IMR-90 (cell line): ENCODE measurements at regions not wholly inside any gene's neighbourhood (a gene's known extent, or its start where the extent isn't known, plus 50 kb on each side); places are given as distances from the start of the nearest gene placed in this dataset.

Experiments
- ATAC-seq: fragments of 200-7000 bp; cut with Tn5 transposase; 2 replicates; pipeline ENCODE4 v1.9.1; 2020; ENCODE audit warnings: low read depth, mild to moderate bottlenecking, moderate library complexity
- BruUV-seq: library from RNA; stranded (reverse); fragments of 400-500 nt; replicated peaks from 2 replicates; lab custom pipeline; 2021; lab: Mats Ljungman, UMichigan
- CTCF ChIA-PET: fragments of 300-600 bp; formaldehyde crosslinking; extraction: SDS; loops from one replicate; lab custom pipeline; 2021; ENCODE audit warnings: antibody characterized with exemption; lab: Yijun Ruan, JAX
- POLR2A ChIA-PET: fragments of 300-600 bp; sonication (Branson Sonifier 250); formaldehyde crosslinking; loops from one replicate; lab custom pipeline; 2022; ENCODE audit warnings: antibody characterized with exemption; ENCODE audit not compliant: unreplicated experiment; lab: Charles Lee
- DNase-seq: peaks from one replicate; pipeline ENCODE4 v3.0.0; 2013
- H2AFZ ChIP-seq: replicated peaks from 2 replicates; pipeline ENCODE3; 2013; ENCODE audit warnings: low read length, mild to moderate bottlenecking; ENCODE audit not compliant: poor library complexity
- H2AK5ac ChIP-seq: 2 replicates; pipeline ENCODE4 v1.6.1; 2013; ENCODE audit warnings: low read depth, low read length, inconsistent platforms
- H2AK9ac ChIP-seq: replicated peaks from 2 replicates; pipeline ENCODE3; 2013; ENCODE audit warnings: mild to moderate bottlenecking, low read depth, low read length, moderate library complexity; ENCODE audit not compliant: poor library complexity
- H2BK120ac ChIP-seq: 2 replicates; pipeline ENCODE4 v1.6.1; 2013; ENCODE audit warnings: low read depth, low read length, inconsistent platforms
- H2BK15ac ChIP-seq: 3 replicates; pipeline ENCODE4 v1.6.1; 2013; ENCODE audit warnings: low read depth, low read length, inconsistent platforms
- H2BK20ac ChIP-seq: 2 replicates; pipeline ENCODE4 v1.6.1; 2013; ENCODE audit warnings: low read depth, mild to moderate bottlenecking, inconsistent platforms, low read length, moderate library complexity
- H2BK5ac ChIP-seq: 2 replicates; pipeline ENCODE4 v1.6.1; 2013; ENCODE audit warnings: mild to moderate bottlenecking, low read depth, low read length, inconsistent platforms; ENCODE audit not compliant: poor library complexity, severe bottlenecking
- H3K14ac ChIP-seq: replicated peaks from 2 replicates; pipeline ENCODE4 v1.6.1; 2013; ENCODE audit warnings: low read depth, low read length, inconsistent platforms
- H3K18ac ChIP-seq: 2 replicates; pipeline ENCODE4 v1.6.1; 2013; ENCODE audit warnings: low read depth, low read length, control low read depth
- H3K23ac ChIP-seq: 2 replicates; pipeline ENCODE4 v1.6.1; 2013; ENCODE audit warnings: low read depth, low read length, inconsistent platforms
- H3K27ac ChIP-seq: 2 replicates; pipeline ENCODE4 v1.5.1; 2013; ENCODE audit warnings: mild to moderate bottlenecking, control low read depth, low read length; ENCODE audit not compliant: insufficient read depth
- H3K27me3 ChIP-seq: 2 replicates; pipeline ENCODE4 v1.6.1; 2013; ENCODE audit warnings: low read length; ENCODE audit not compliant: control insufficient read depth, insufficient read depth
- H3K36me3 ChIP-seq: 2 replicates; pipeline ENCODE4 v1.6.1; 2013; ENCODE audit warnings: low read length, mixed read lengths; ENCODE audit not compliant: control insufficient read depth, insufficient read depth
- H3K4ac ChIP-seq: 2 replicates; pipeline ENCODE4 v1.6.1; 2013; ENCODE audit warnings: low read depth, low read length, inconsistent platforms
- H3K4me1 ChIP-seq: 2 replicates; pipeline ENCODE4 v1.6.1; 2013; ENCODE audit warnings: low read length, mixed read lengths; ENCODE audit not compliant: control insufficient read depth, insufficient read depth
- H3K4me2 ChIP-seq: 2 replicates; pipeline ENCODE4 v1.6.1; 2013; ENCODE audit warnings: low read depth, mild to moderate bottlenecking, control low read depth, low read length, moderate library complexity
- H3K4me3 ChIP-seq: 2 replicates; pipeline ENCODE4 v1.5.1; 2013; ENCODE audit warnings: low read depth, mild to moderate bottlenecking, control low read depth, low read length, moderate library complexity; ENCODE audit not compliant: insufficient read depth
- H3K56ac ChIP-seq: 2 replicates; pipeline ENCODE4 v1.6.1; 2013; ENCODE audit warnings: low read length, inconsistent platforms; ENCODE audit not compliant: insufficient read depth; ENCODE audit errors: extremely low read depth
- H3K79me1 ChIP-seq, 2 experiments: 2 replicates each; pipeline ENCODE4 v1.6.1; 2013; ENCODE audit warnings: low read length in 2 of 2, inconsistent platforms in 1 of 2, low read depth in 1 of 2
- H3K9ac ChIP-seq: 2 replicates; pipeline ENCODE4 v1.6.1; 2013; ENCODE audit warnings: low read depth, low read length, control low read depth
- H3K9me1 ChIP-seq: 2 replicates; pipeline ENCODE4 v1.6.1; 2013; ENCODE audit warnings: low read length, inconsistent platforms; ENCODE audit not compliant: insufficient read depth
- H3K9me3 ChIP-seq: 2 replicates; pipeline ENCODE4 v1.6.1; 2013; ENCODE audit warnings: low read length; ENCODE audit not compliant: control insufficient read depth, insufficient read depth
- H4K20me1 ChIP-seq: 2 replicates; pipeline ENCODE4 v1.6.1; 2013; ENCODE audit warnings: low read length, inconsistent platforms; ENCODE audit not compliant: insufficient read depth
- H4K5ac ChIP-seq: 2 replicates; pipeline ENCODE4 v1.6.1; 2013; ENCODE audit warnings: mild to moderate bottlenecking, low read depth, low read length, control low read depth
- H4K8ac ChIP-seq, 2 experiments: 2 replicates each; pipeline ENCODE4 v1.6.1; 2013; ENCODE audit warnings: low read depth in 2 of 2, low read length in 2 of 2, control low read depth in 1 of 2, inconsistent platforms in 1 of 2
- H4K91ac ChIP-seq: 2 replicates; pipeline ENCODE4 v1.6.1; 2013; ENCODE audit warnings: low read depth, low read length, inconsistent platforms; ENCODE audit not compliant: insufficient read depth
- CEBPB ChIP-seq: IDR thresholded peaks from 2 replicates; pipeline ENCODE4 v1.6.1; 2012; ENCODE audit warnings: low read depth, low read length, improper control_type of control experiment
- CHD1 ChIP-seq: IDR thresholded peaks from 2 replicates; pipeline ENCODE4 v1.6.1; 2012; ENCODE audit warnings: low read depth, low read length, improper control_type of control experiment
- FOS ChIP-seq: fragments of 150-350 bp; IDR thresholded peaks from 2 replicates; pipeline ENCODE4 v1.6.1; 2016; ENCODE audit warnings: low read depth, low read length
- MAFK ChIP-seq: IDR thresholded peaks from 2 replicates; pipeline ENCODE4 v1.6.1; 2012; ENCODE audit warnings: low read depth, low read length, improper control_type of control experiment
- MAZ ChIP-seq: IDR thresholded peaks from 2 replicates; pipeline ENCODE4 v1.6.1; 2012; ENCODE audit warnings: low read depth, mild to moderate bottlenecking, low read length, improper control_type of control experiment, moderate library complexity, borderline replicate concordance
- MXI1 ChIP-seq: IDR thresholded peaks from 2 replicates; pipeline ENCODE4 v1.6.1; 2012; ENCODE audit warnings: low read depth, mild to moderate bottlenecking, low read length, moderate library complexity, borderline replicate concordance
- RAD21 ChIP-seq: IDR thresholded peaks from 2 replicates; pipeline ENCODE4 v1.6.1; 2012; ENCODE audit warnings: low read length, improper control_type of control experiment
- RCOR1 ChIP-seq: IDR thresholded peaks from 2 replicates; pipeline ENCODE4 v1.6.1; 2012; ENCODE audit warnings: mild to moderate bottlenecking, low read length, improper control_type of control experiment; ENCODE audit not compliant: insufficient replicate concordance
- RFX5 ChIP-seq: IDR thresholded peaks from 2 replicates; pipeline ENCODE4 v1.8.0; 2012; ENCODE audit warnings: low read depth, mild to moderate bottlenecking, low read length, moderate library complexity
- SMC3 ChIP-seq: fragments of 150-350 bp; IDR thresholded peaks from 2 replicates; pipeline ENCODE4 v1.6.1; 2016; ENCODE audit warnings: low read depth, mild to moderate bottlenecking, antibody characterized with exemption, low read length, moderate library complexity
- WGBS, 2 experiments: methylation state at CpG; one replicate each; pipeline versions ENCODE4 v1.1.5 to v1.1.7; 2013; ENCODE audit warnings: missing lambda C conversion rate in 2 of 2; ENCODE audit not compliant: insufficient read length in 1 of 2; ENCODE audit errors: extremely low coverage in 2 of 2; 5-methylcytosine and 5-hydroxymethylcytosine counted together
- dilution Hi-C: fragments of 300-500 bp; cut with HindIII; formaldehyde crosslinking; loops from one replicate; pipeline ENCODE4 v1.14.3; 2018; ENCODE audit warnings: low sequenced_read_pairs; ENCODE audit not compliant: unreplicated experiment
- in situ Hi-C: fragments of 300-500 bp; cut with MboI; formaldehyde crosslinking; loops from 3 replicates; pipeline ENCODE4 v1.14.3; 2019; ENCODE audit warnings: low sequenced_read_pairs, inconsistent platforms, mixed read lengths
- intact Hi-C: fragments of 100-400 bp; cut with micrococcal nuclease; formaldehyde crosslinking; loops from 2 replicates; pipeline ENCODE4 v1.10.0; 2022
- TF ChIP-seq, protein P1 (sequence below): fragments of 150-350 bp; IDR thresholded peaks from 2 replicates; pipeline ENCODE4 v1.6.1; 2017; ENCODE audit warnings: mild to moderate bottlenecking, antibody characterized with exemption, low read length, low read depth
- TF ChIP-seq, protein P2 (sequence below): conservative IDR thresholded peaks from 2 replicates; pipeline ENCODE4 v1.5.1; 2012; ENCODE audit warnings: mild to moderate bottlenecking, low read depth, low read length, improper control_type of control experiment

DNA sequence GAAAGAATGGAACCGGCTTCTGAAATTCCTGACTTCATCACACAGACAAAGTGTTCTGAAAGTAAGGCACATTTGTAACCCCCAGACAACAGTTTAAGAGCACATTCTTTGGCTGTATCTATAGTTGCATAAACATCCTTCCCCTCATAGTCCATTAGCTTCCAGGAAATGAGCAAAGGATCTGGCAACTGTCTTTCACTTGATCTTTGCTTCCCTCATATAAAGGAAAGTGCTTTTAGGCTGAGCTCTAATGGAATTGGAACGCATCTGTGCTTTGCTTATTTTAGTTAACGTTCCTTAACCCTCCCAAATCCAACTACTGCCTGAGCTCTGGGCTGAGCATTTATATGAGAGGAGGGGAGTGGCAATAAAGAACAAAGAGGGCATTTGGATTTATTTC, 76.9 kb upstream of the API5 start:
- 0% methylated on average over 1 of the region's 3 CpGs; no CpG with 5 or more reads in 1 of the 2 experiments for WGBS, 2 experiments
- no peak overlapping the region for H3K23ac ChIP-seq
- no peaks in the 10 kb centered on the region for H3K79me1 ChIP-seq
- no peak overlapping the region for H4K91ac ChIP-seq
- H4K5ac ChIP-seq: no peak overlapping the region
- H3K4me3 ChIP-seq: no peak overlapping the region
- CTCF ChIA-PET: no interaction called here
- ATAC-seq (no peak), DNase-seq (no peak)
- H2AK5ac ChIP-seq: no peak overlapping the region
- H4K8ac ChIP-seq: no peak overlapping the region
- H3K56ac ChIP-seq: no peak overlapping the region
- in situ Hi-C loops: no loop called here
- dilution Hi-C loops: no loop called here
- no peaks in the 10 kb centered on the region for H4K20me1 ChIP-seq
- no peak overlapping the region for H3K4ac ChIP-seq
- H2BK20ac ChIP-seq: no peak overlapping the region
- POLR2A ChIA-PET: no interaction called here
- no peak overlapping the region for H2AK9ac ChIP-seq
- BruUV-seq: no TSS peak
- H3K9me1 ChIP-seq: no peaks in the 10 kb centered on the region
- no peak overlapping the region for H3K18ac ChIP-seq
- H2AFZ ChIP-seq: no peak overlapping the region
- H3K4me1 ChIP-seq: no peaks in the 10 kb centered on the region
- no peak overlapping the region for H3K14ac ChIP-seq
- TF ChIP-seq RFX5: no peak
- TF ChIP-seq SMC3: no peak
- TF ChIP-seq FOS: no peak
- TF ChIP-seq MAFK: no peak
- no peak for TF ChIP-seq CHD1
- no peak for TF ChIP-seq MAZ
- TF ChIP-seq, protein P1, sequence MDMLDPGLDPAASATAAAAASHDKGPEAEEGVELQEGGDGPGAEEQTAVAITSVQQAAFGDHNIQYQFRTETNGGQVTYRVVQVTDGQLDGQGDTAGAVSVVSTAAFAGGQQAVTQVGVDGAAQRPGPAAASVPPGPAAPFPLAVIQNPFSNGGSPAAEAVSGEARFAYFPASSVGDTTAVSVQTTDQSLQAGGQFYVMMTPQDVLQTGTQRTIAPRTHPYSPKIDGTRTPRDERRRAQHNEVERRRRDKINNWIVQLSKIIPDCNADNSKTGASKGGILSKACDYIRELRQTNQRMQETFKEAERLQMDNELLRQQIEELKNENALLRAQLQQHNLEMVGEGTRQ: no peak
- TF ChIP-seq, protein P2, sequence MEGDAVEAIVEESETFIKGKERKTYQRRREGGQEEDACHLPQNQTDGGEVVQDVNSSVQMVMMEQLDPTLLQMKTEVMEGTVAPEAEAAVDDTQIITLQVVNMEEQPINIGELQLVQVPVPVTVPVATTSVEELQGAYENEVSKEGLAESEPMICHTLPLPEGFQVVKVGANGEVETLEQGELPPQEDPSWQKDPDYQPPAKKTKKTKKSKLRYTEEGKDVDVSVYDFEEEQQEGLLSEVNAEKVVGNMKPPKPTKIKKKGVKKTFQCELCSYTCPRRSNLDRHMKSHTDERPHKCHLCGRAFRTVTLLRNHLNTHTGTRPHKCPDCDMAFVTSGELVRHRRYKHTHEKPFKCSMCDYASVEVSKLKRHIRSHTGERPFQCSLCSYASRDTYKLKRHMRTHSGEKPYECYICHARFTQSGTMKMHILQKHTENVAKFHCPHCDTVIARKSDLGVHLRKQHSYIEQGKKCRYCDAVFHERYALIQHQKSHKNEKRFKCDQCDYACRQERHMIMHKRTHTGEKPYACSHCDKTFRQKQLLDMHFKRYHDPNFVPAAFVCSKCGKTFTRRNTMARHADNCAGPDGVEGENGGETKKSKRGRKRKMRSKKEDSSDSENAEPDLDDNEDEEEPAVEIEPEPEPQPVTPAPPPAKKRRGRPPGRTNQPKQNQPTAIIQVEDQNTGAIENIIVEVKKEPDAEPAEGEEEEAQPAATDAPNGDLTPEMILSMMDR: no peak
- TF ChIP-seq CEBPB: no peak
- no peak for TF ChIP-seq RCOR1
- no peak for TF ChIP-seq MXI1
- TF ChIP-seq RAD21: no peak
- H3K36me3 ChIP-seq: no peaks in the 10 kb centered on the region
- H2BK5ac ChIP-seq: no peak overlapping the region
- peaks cover 2% of the 10 kb centered on the region; the same call in 1 of the 2 replicates for H3K9me3 ChIP-seq
- no peak overlapping the region for H3K27ac ChIP-seq
- H2BK15ac ChIP-seq: no peak overlapping the region
- no peak overlapping the region for H3K4me2 ChIP-seq
- H3K27me3 ChIP-seq: no peaks in the 10 kb centered on the region
- no peak overlapping the region for H3K9ac ChIP-seq
- intact Hi-C loops: no loop called here
- no peak overlapping the region for H2BK120ac ChIP-seq
